Activated CD4-positive, alpha-beta T cell treated with anti-CD3 and anti-CD28 coated beads, Interleukin-10, Interleukin-2, amounts not matched to agents 100 ng/mL and 50 ng/mL, durations not matched to agents 16 hours and 8 hours (primary cell): ENCODE measurements at regions not wholly inside any gene's neighbourhood (a gene's known extent, or its start where the extent isn't known, plus 50 kb on each side); places are given as distances from the start of the nearest gene placed in this dataset.
"Not testable (repeated sequence)": the region's sequence is repeated elsewhere in the genome, so short reads cannot be mapped to it uniquely, and the experiment has no call there.

Source experiments
- DNase-seq: peaks from one replicate; pipeline ENCODE4 v3.0.0-alpha.2; 2020

- DNase-seq: no peak
Measured at GRCh38 chr3:95832146-95832545, 982.2 kb upstream of the EPHA6 start.

- DNase-seq: not testable (repeated sequence)
Measured at GRCh38 chr3:95860628-95861027, 953.8 kb upstream of the EPHA6 start.

- DNase-seq: no peak
Measured at GRCh38 chr3:95883801-95884200, 930.6 kb upstream of the EPHA6 start.

DNA sequence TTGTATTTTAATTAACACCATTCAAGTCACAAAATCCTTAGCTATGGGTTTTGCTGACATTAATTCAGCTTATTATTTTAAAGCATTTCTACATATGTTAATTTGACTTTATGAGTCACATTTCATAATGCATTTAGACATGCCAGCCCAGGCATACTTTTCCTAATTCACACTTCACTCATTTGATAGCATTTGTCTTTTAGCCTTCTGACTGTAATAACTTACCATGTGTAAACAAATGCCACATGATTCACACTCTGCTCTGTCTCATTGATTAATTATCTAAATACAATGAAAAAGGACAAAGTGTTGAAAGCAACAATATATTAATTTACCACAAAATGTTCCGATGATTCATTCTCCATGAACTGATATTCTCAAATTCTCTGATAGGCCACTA is 927.8 kb upstream of the EPHA6 start:
- no peak for DNase-seq

- DNase-seq: no peak
Measured at GRCh38 chr3:95887114-95887513, 927.3 kb upstream of the EPHA6 start.

GRCh38 chr3:95894820-95895219 is 919.6 kb upstream of the EPHA6 start:
- DNase-seq: no peak

DNA sequence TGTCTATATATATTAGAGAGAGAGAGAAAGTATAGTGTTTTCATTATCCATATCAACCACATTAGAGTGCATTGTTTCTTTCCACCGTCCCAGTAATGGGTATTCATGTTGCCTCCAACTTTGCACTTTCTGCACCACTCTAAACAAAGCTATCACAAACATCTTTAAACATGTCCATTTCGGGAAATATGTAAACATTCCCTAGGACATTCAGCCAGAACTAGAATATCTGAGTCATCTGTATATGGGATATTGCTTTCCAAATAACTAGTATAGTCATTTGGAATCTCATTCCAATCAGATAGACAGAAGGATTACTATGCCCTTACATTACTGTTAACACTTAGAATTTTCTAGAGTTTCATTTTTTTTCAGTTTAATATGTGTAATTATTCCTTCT is 914.9 kb upstream of the EPHA6 start:
- DNase-seq: no peak

DNA sequence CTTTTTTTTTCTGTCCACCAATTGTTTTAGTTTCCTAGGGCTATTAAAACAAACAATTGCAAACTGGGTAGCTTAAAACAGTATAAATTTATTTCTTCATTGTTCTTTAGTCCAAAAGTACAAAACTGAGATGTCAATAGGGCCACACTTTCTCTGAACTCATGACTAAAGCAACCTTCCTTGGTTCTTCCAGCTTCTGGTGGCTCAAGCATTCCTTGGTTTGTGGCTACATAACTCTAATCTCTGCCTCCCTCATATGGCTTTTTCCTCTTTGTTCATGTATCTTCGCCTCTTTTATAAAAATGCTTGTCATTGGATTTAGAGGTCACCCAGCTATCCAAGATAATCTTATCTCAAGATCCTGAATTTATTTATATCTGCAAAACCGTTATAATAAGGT is 914.5 kb upstream of the EPHA6 start:
- DNase-seq: no peak

- DNase-seq: no peak
Measured at GRCh38 chr3:95901948-95902347, 912.4 kb upstream of the EPHA6 start.

GRCh38 chr3:95905182-95905581 is 909.2 kb upstream of the EPHA6 start:
- DNase-seq: no peak

DNA sequence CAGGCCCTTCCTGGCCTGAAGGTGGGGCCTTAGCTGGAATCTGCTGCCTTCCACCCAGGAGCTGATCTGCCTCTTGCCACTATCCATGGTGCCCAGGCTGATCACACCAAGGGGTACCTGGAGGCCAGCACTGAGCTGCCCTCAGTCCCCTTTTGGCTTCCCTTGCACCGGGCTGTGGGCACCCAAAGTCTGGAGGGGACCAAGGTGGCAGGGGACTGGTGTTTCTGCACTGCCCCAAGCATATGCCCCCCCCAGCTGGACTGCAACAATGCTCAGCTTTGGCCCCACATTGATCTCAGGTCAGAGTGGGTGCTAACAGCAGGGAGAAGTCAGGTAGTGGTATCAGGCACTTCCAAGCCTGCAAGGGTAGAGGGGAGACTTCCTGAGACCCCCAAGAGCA is 902.6 kb upstream of the EPHA6 start:
- DNase-seq: no peak

- peak; percentile 57 for DNase-seq
Measured at GRCh38 chr3:95923496-95924210, 890.7 kb upstream of the EPHA6 start.

GRCh38 chr3:95926904-95927501 is 887.4 kb upstream of the EPHA6 start:
- DNase-seq: no peak

- no peak for DNase-seq
Measured at GRCh38 chr3:95934181-95934580, 880.2 kb upstream of the EPHA6 start.

DNA sequence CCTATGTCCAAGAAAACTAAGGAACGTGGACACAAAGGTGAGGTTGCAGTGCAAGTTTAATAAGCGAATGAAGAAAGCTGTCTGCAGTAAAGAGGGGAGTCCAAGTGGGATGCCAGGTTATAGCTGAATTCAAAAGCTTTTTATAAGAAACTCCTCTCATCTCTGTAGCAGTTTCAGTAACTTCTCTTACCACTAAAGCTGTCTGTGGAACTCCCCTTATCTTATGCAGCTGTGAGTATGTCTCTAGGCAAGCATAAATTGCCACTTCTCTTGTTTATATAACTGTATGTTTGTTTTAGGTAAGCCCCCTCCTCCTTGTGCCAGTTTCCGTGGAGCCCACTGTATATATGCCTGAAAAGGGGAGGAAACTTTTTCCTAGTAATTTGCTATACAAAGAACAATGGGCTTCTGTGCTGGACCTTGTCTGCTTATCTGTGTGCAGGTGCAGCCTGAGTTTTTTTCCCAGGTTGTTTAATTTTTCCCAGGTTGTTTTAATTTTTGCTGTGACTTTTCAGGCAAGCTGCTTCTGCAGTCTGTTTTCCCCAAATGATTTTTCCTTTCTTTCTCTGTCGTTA is 875.1 kb upstream of the EPHA6 start:
- no peak for DNase-seq

GRCh38 chr3:95965704-95966336 is 848.6 kb upstream of the EPHA6 start:
- no peak for DNase-seq

- DNase-seq: no peak
Measured at GRCh38 chr3:95971573-95971972, 842.8 kb upstream of the EPHA6 start.

GRCh38 chr3:95994338-95994737 is 820.1 kb upstream of the EPHA6 start:
- DNase-seq: no peak

- no peak for DNase-seq
Measured at GRCh38 chr3:96000966-96001365, 813.4 kb upstream of the EPHA6 start.

DNA sequence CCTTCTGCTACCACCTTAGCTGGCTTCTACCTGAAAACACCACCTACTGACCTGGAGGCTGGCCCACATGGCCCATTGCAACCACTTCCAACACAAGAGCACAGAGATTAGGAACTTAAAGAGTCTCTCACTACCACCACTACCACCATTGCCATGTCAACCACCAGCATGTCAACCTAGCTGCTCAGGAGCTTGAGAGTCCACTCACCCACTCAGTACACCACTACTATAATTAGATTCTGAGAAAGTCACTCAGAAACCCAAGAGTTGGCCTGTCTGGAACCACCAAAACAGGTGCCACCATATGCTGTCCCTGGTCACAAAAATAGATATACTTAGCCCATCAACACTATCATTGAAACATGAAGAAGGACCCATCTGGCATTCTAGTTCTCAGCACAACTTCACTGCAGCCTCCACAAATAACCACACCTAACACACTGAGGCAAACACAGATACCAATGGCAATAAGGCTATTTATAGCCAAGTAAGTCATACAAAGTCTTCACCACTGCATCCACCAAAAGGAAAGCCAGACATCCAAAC is 806.7 kb upstream of the EPHA6 start:
- no peak for DNase-seq

- DNase-seq: no peak
Measured at GRCh38 chr3:96012939-96013338, 801.5 kb upstream of the EPHA6 start.

DNA sequence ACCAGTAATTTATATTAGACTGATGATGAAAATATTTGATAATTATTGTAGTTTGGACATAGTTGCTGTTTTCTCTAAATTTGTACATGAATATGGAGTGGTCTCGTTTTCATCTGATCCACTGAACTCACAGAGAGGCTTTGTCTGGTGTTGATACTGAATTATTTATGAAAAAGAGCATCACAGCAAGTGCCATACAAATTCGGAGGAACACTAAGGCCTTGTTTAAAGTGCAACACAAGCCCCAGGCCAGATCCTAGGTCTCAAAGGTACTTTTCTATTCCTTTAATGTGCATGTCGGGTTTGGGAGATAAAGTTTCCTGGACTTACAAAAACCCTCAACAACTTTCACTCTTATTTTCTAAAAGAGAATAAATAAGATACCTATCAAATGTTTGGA is 796.8 kb upstream of the EPHA6 start:
- DNase-seq: no peak

DNA sequence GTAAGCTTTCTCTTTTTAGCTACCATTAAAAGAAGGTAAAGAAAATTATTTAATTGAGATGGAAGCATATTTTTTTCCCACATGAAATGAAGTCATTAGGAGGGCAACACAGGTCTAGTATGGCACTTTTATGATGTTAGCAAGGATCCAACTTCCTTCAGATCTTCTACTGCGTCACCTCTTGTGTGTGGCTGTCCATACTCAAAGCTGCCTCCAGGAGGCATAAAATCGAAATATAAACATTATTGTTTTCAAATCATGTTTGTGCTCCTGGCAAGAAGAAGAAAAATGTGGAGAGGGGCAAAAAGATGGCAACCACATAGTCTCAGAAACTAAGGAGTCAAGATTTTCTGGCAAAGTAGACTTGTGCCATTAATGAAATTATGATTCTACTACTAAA is 791.7 kb upstream of the EPHA6 start:
- DNase-seq: no peak

- DNase-seq: no peak
Measured at GRCh38 chr3:96027718-96028117, 786.7 kb upstream of the EPHA6 start.
